Mucosa of gallbladder (tissue), 1 donor: ENCODE measurements at regions not wholly inside any gene's neighbourhood (a gene's known extent, or its start where the extent isn't known, plus 50 kb on each side); places are given as distances from the start of the nearest gene placed in this dataset.

Source experiments
- DNase-seq: peaks from one replicate; pipeline ENCODE4 v3.0.0-alpha.2; 2020; ENCODE audit warnings: low spot score
- donor health status: DM: no; HTN: no; CAD: no.

DNA sequence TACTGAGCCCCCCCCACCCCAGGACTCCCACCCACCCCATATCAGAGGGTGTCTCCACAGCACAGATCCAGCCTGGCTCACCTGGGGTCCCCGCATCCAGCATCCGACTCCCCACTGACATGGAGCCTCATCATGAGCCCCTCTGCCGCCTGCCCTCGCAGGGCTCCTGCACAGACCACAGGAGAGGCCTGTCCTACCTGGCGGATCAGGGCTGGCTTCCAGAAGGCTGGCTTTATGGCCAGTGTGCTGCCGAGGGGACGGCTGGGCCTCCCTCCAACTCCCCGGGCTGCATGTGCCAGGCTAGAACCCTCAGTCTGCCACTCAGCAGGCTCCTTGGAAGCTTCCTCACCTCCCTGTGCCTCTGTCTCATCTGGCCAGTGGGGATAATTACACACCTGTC, 119.0 kb downstream of the RFLNA start:
- DNase-seq: no peak

DNA sequence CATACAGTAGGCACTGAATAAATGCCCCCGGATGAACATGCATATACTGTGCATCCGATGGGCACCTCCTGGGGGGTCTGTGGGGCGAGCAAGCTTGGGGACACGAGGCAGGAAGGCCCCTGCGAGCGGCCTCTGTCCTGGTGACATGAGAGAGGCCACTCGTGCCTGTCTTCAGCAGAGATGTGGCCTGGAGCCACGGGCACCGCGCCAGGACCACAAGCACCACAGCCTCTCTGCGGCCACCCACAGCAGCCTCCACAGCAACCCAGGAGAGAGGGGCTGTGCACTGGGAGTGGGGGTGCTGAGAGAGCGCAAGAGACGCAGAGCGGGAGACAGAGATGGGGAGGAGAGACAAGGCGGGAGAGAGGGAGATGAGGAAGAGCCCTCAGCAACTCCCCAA, 118.5 kb downstream of the RFLNA start:
- no peak for DNase-seq

DNA sequence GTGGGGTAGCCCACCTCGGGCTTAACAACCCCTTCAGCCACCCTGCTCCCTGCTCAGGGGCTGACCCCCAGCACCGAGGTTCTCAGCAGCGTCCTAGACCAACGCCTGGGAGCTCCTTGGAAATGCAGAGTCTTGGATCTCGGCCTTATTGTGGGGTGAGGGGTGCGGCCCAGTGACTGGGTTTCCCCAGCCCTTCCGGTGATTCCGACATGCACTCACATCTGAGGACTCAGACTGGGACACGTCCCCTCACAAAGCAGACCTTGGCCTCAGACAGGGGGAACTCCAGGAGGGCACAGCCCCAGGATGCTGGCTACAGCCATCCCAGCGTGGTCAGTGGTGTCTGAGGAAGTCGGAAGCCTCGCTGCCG, 117.7 kb downstream of the RFLNA start:
- DNase-seq: no peak

DNA sequence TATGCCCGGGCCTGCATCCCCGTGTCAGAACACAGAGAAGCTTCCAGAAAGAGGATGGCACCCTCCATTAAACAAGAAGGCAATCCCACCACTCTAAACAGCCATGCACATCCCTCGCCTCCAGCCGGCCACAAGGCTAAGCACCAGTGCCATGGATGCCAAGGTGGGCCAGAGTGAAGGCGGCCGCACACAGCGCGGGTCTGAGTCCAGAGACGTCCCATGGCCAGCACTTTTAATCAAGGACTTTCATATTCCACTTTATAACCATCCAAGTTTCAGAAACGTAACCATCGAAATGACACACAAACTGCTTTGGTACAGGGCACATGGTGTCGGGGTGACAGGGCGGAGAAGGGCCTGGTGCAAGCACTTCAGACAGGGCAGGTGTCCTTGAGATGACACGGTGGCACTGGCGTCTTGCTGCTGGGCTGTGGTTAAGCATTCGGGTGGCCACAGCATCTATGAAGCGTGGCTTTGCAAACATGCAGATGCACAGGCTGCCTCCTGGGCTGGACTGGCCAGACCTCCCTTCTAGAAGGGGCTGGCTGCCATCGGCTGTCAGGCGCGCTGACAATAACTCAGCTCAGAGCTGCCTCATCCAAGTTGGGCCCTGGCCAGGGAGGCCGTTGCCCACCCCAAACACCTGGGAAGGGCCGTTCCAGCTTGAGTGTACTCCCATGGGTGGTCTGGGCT, 117.2 kb downstream of the RFLNA start:
- DNase-seq: no peak

DNA sequence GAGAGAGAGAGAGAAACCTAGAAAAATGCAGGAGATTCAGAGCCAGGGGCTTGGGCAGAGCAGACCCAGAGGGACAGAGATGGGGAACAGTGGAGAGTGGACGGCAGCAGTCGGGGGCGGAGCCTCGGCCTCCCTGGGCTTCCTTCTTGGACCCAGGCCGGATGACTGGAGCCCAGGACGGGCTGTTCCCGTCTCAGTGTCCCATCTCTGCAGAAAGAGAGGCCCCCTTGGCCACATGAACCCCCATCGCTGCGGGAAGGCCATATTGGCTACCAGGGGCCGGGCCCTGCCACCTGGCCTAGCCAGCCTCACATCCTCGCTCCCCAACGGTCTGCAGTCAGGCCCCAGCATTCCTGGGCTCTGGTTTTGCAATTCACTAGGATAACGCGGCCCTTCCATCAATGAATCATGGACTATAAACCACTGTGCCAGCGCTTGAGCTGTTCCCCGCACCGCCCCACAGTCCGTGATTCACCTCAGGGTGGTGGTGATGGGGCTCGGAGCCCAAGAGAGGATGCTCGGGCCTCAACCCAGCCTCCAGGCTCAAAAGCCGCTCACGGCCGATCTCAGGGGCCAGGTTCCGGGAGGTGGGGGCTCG, 116.5 kb downstream of the RFLNA start:
- DNase-seq: peak; percentile 39

DNA sequence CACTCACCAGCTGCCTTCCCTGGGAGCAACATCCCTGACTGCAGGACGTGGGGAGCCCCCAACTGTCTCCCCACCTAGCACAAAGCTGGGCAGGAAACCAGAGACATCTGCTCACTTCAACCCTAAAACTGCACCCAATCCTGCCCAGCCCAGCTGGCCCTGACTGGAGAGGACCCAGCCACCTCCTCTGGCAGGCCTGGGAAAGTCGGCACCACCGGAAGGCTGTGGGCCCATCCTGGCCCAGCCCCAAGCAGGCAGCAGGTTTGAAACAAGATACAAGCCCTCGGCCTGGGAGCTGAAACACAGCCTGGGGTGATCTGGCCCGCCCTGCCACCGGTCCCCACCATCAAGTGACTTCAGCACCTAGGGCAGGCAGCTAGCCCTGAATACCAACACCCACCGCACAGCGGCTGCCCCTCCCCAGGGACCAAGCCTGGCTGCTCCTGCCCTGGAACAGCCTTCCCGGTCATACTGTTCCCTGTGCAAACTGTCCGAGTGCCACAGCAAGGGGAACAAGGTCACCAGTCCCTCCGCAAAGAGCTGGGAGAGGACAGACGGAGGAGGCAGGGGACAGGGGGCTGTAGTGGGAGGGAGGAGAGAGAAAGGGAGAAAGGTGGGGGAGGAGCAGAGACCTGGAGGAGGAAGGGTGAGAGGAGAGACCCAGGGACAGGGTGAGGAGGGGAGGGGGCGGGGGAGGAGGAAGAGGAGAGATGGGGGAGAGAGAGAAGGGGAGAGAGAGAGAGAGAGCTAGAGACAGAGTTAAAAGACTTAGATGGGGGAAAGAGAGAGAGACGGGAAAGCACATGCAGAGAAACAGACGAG, 115.7 kb downstream of the RFLNA start:
- no peak for DNase-seq

DNA sequence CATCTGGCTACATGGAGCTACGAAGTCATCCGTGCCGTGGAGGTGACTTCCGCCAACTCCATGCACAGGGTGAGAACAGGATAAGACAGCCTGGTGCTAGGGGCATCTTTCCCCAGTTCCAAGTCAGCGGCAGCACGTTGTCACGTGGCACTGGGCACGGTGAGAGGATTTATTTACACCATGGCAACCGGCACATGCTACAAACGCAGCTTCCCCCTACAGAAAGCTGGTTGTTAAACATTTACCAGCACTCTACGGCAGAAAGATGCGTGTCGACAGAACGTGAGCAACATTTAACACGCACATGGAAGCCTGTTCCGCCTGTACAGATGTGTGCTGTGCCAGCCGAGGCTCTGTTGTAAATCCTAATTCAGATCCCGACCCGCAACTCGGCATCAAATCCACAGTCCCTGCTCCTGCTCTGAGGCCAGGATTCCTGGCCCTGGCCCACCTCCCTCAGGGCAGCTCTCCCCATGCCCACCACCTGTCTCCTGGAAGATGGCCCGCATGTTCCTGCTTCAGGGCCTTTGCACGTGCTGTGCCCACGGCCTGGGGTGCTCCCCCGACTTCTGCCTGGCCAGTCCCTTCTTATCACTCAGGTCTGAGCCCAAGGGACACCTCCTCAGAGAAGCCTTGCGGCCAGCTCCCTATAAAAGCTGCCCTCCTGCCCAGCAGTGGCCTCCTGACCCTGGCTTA, 114.1 kb downstream of the RFLNA start:
- DNase-seq: no peak

DNA sequence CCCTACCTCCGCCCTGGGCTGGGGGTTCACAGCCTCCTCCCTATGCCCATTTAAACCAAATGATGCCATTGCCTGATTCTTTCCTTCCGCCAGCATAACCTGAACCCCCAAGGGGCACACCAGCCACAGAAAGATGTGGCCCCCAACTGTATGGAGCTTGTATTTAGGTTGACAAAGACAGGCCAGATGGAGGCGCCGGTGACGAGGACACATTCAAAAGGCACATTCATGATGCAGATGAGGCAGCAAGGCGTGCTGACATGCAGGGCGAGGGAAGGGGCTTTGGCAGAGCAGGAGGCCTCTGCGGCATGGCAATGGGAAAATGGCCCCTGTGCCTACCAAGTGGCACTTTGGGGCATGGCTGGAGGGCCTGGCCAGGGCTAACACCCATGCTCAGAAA, 112.2 kb downstream of the RFLNA start:
- no peak for DNase-seq

DNA sequence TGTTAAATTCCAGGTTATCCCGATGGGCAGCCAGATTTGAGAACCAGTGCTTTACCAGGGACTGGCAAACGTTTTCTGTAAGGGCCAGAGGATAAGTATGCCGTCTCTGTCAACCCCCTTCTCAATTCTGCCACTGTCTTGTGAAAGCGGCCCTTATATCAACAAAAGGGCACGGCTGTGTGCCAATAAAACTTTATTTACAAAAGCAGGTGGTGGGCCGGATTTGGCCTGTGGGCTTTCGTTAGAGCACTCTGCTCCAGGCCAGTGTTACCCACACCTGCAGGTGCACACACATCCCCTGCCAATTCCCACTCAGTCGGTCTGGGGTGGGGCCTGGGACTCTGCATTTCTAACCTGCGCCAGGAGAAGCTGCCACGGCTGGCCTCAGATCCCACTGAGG, 111.2 kb downstream of the RFLNA start:
- DNase-seq: no peak

DNA sequence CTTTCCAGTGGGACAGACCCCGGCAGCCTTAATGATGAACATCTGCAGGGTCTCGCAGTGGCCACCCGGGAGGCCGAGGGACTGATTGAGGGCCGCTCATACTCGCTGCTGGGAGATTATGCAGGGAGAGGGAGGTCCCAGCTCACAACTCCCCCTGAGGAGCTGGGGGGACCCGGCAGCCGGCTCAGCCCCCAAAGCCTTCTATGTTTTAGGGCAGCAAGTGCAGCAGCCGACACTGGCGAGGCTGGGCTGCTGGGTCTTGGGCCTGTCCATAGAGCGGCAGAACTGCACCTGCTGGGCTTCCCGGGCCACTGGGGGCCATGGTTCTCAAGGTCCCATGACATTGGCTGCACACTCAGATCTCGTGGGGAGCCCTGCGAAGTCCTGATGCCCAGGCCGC, 110.7 kb downstream of the RFLNA start:
- no peak for DNase-seq

DNA sequence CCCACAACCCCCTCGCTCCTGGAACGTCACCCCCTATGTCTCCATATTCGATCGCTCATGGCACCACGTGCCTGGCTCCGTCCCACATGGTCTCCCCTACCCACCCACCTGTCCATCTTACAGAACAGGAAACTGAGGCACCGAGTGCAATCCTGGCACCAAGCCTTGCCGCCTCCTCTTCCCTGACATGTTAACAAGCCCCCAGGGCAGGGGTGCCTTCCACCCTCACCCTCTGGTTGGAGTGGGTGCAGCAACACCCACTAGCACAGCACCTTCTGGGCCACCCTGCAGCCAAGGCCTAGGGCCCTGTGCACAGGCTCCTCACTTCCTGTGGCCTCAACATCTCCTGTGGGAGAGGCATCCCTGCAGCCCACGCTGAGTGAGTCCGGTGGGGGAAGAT, 110.3 kb downstream of the RFLNA start:
- no peak for DNase-seq

DNA sequence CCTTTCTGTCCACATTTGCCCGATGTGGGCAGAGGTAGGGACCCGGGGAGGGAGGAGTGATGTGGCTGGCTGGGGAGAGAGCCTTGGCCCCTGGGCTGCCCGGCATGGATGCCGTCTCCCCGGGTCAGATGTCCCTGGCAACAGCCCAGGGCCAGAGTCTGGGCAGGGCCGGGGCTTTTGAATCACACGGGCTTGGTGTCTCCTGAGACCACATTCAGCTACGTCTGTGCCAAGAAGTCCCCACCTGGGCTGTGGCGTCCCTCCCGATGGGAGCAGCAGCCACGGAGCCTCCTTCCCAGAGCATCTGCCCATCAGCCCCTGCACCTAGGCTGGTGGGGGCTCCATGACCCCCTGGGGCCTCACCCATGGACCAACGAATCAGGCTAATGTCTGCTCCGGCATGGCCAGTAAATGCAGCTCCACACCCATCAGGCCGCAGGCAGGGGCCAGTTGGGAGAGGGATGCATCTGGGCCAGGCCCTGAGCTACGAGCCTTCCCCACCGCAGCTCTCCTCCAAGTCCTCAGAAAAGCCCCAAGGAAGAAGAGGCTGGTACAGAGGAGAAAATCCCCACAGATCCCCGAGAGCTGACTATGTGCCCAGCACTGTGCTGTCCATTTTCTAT, 109.4 kb downstream of the RFLNA start:
- DNase-seq: no peak

DNA sequence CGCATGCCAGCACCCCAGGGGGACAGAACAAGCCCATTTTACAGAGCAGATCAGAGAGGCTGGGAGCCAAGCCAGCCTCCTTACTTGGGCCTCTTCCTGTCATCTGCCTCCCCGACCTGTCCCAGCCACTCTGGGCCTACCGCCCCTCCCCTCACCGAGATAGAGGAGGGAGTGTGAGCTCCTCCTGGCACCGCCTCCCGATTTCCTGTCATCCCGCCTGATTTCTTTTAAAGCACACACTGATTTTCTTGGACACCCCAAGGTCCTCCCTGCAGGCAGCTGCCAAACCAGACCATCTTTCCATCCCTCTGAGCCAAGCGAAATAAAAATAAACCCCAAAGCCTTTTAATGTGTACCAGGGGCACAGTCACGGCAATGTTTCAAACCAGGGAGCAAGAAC, 108.4 kb downstream of the RFLNA start:
- no peak for DNase-seq

DNA sequence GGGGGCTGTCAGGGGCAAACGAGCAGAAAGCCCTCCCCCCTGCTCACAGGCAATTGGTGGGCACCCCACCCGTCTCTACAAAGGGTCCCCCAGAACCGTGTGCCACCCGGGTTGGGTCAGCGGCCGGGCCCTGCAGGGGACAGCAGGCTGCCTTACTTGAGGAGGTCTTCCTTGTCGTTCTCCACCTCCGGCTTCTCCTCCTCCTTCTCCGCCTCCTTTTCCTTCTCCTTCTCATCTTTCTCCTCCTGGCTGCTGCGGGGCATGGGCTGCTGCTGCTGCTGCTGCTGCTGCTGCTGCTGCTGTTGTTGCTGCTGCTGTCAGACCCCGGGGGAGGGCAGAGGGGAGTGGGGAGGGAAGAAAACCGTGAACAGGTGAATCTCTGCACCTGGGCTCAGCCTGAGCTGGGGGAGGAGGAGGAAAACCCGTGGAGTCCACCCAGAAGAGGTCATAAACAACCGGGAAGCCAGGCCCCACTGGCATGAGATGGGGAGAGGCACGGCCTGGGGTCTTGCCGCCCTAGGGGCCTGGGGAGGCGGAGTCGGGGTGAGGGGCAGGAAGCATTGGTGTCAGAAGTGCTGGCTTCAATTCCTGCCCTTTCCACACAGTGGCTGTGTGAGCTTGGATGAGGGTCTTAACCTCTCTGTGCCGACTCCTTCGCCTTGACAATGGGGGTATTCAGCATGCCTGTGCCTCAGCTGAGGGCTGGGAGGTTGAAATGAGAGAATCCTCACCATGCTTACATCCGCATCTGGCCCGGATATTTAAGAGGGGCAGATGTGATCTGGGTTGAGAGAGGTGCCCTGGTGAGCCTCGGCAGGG, 107.6 kb downstream of the RFLNA start:
- DNase-seq: no peak

DNA sequence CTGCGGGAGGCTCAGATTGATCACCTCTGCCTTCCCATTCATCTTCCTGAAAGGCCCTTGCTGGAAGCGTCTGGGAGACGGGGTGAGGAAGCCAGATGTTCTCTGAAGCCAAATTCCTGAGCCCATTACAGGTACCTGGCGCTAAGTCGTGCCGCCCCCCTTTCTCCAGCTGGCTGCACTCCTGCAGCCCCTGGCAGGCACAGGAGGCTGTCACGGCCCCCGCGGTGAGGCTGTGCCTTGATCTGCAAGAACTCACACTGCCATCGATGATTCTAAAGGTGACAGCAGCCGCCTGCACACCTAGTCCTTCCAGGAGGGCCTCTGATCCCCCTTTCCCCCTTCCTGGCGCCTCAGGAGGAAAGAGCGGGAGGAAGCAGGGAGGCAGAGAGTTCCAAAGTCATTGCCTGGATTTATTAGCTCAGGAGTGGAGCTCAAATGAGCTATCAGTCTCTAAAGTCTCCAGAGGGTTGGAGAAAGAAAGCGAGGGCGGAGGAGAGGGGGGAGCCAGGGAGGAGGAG, 106.9 kb downstream of the RFLNA start:
- DNase-seq: no peak

DNA sequence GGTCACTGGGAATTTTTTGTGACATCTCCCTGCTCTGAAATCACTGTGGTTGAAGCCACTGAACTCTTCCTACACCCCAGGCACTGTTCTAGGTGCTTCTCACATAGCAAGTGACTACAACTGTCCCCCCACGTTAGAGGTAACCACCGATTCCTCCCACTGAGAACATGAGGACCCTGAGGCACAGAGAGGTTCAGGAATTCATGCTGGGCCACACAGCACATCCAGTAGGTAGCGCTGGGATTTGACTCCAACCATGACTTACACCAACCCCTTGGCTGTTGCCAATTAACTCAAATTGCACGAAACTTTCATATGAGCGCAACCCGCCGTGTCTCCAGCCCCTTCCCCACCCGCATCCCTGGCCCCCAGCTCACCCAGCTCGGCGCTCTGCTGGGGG, 105.2 kb downstream of the RFLNA start:
- no peak for DNase-seq

DNA sequence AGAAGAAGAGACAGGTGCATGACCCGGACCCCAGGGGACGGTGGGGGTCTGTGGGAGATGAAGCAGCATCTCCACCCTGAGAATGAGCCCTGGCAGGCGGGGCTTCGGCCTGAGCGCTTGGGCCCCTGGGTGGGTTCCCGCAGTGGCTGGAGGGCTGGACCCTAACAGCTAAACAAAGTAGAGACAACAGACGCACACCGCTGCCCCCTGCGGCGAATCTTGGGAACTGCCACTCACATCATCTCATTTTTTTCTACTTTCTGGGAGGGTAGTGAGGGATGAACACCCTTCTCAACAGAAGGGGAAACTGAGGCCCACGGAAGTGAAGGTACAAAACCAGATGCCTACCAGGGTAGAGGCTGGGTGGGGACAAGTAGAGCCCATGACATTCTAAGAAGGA, 104.7 kb downstream of the RFLNA start:
- no peak for DNase-seq

DNA sequence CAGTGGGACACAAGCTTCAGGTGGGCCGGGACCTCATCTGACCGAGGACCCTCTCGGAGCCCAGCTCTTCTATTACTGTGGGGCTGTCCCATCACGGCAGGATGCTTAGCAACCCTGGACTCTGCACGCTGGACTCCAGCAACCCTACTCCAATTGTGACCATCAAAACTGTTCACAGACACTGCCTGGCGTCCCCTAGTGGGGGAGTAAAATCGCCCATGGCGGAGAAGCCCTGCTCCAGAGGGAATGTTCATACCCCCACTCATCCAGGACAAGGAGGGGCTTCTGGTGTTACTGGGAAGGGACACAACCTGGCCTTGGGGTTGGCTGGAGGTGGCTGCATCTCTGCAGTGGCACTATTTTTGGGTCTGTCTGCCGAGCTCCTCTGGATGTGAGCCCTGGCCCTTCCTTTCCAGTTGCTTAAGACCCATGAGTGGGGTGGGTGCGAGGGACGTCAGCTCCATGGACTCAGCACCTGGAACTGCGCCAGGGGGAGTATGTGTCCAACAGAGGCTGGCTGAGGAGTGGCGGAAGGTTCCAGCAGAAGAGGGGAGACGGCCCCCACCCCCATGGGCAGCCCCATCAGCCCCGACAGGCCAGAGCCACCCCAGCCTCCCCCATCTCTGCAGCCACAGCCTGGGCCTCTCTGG, 103.8 kb downstream of the RFLNA start:
- DNase-seq: peak; percentile 58

DNA sequence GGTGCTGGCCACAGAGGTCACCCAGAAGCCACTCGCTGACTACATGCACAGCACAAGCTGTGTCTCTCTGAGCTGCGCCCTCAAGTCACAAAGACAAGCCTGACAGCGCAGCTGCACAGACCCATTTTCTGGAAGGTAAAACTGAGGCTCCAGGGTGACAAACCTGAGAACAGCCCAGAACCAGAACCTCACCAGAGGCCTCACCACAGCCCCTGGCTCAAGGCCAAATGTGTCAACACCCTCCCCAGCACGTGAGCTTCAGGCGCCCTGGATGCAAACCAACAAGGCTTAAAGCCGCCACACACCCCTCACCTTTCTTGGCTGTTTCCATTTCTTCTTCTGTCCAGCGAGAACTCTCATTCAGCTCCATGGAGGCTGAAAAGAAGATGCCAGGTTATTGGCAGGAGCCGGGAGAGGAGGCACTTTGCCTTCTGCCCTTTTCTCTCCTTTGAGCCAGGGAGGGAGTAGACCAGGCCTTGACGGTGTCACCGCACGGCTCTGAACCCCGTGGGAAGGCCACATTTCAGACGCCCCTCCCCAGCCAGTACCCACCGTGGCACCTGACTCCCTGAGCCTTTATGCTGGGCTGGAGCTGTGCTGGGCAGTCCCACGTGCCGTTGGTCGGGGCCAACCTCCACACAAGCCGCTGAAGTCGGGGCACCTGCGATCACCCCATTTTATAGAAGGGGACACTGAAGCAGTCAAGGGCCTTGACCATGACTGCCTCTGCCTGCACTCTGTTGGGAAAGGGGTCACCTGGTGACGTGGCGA, 103.1 kb downstream of the RFLNA start:
- no peak for DNase-seq

DNA sequence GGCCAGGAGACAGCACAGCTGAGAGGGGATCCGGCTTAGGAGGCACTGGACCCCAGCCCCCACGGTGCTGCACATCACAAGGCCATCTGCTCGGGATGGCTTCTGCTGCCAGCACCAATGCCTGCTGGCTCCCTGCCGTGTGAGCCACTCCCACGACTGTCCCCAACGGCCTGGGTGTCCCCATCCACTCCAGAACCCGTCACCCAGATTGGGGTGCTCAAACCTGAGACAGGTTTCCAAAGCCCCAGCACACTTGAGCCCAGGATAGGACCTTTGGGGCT, 102.4 kb downstream of the RFLNA start:
- DNase-seq: no peak
